PC-3 (cell line): ENCODE measurements at regions not wholly inside any gene's neighbourhood (a gene's known extent, or its start where the extent isn't known, plus 50 kb on each side); places are given as distances from the start of the nearest gene placed in this dataset.

Source experiments
- ATAC-seq: fragments of 200-7000 bp; cut with Tn5 transposase; 2 replicates; pipeline ENCODE4 v1.9.1; 2020; ENCODE audit warnings: mild to moderate bottlenecking, moderate library complexity
- BruUV-seq: library from RNA; stranded (reverse); fragments of 400-500 nt; replicated peaks from 2 replicates; lab custom pipeline; 2021; lab: Mats Ljungman, UMichigan
- CTCF ChIA-PET: fragments of 300-600 bp; sonication (Branson Sonifier 250); formaldehyde crosslinking; loops from one replicate; lab custom pipeline; 2022; ENCODE audit warnings: antibody characterized with exemption; lab: Charles Lee
- POLR2A ChIA-PET: fragments of 300-600 bp; sonication (Branson Sonifier 250); formaldehyde crosslinking; loops from one replicate; lab custom pipeline; 2022; ENCODE audit warnings: antibody characterized with exemption; ENCODE audit not compliant: unreplicated experiment; lab: Charles Lee
- DNase-seq: peaks from one replicate; pipeline ENCODE4 v3.0.0-alpha.2; 2015
- H2AFZ ChIP-seq: fragments of 300-600 bp; sonication (generic); 2 replicates; pipeline ENCODE4 v1.6.0; 2016; ENCODE audit warnings: antibody characterized with exemption, low read length
- H3F3A ChIP-seq: fragments of 300-600 bp; sonication (generic); one replicate; pipeline ENCODE4 v1.6.0; 2017; ENCODE audit warnings: antibody characterized with exemption, low read length, control low read depth, mild to moderate bottlenecking; ENCODE audit not compliant: unreplicated experiment
- H3K27ac ChIP-seq: fragments of 300-600 bp; sonication (generic); 2 replicates; pipeline ENCODE4 v1.5.1; 2016; ENCODE audit warnings: mild to moderate bottlenecking, low read length
- H3K27me3 ChIP-seq: fragments of 300-600 bp; sonication (generic); 2 replicates; pipeline ENCODE4 v1.6.1; 2016; ENCODE audit warnings: low read length, mixed read lengths
- H3K36me3 ChIP-seq: fragments of 300-600 bp; sonication (generic); 2 replicates; pipeline ENCODE4 v1.6.1; 2016; ENCODE audit warnings: low read depth, mixed run types, low read length, mixed read lengths
- H3K4me1 ChIP-seq: fragments of 300-600 bp; sonication (generic); 2 replicates; pipeline ENCODE4 v1.5.1; 2016; ENCODE audit warnings: low read length; ENCODE audit not compliant: insufficient read depth
- H3K4me2 ChIP-seq: fragments of 300-600 bp; sonication (generic); 2 replicates; pipeline ENCODE4 v1.6.0; 2016; ENCODE audit warnings: low read length
- H3K4me3 ChIP-seq: fragments of 300-600 bp; sonication (generic); 2 replicates; pipeline ENCODE4 v1.5.1; 2016; ENCODE audit warnings: mild to moderate bottlenecking, low read length, mixed read lengths
- H3K79me2 ChIP-seq: fragments of 300-600 bp; sonication (generic); 2 replicates; pipeline ENCODE4 v1.6.1; 2017; ENCODE audit warnings: low read length, mixed read lengths
- H3K9ac ChIP-seq: fragments of 300-600 bp; sonication (generic); 2 replicates; pipeline ENCODE4 v1.6.0; 2016; ENCODE audit warnings: mild to moderate bottlenecking, low read length
- H3K9me2 ChIP-seq: fragments of 300-600 bp; sonication (generic); replicated peaks from 2 replicates; pipeline ENCODE4 v1.6.1; 2016; ENCODE audit warnings: mixed run types, low read length, mixed read lengths
- H3K9me3 ChIP-seq: fragments of 300-600 bp; sonication (generic); 2 replicates; pipeline ENCODE4 v1.6.1; 2016; ENCODE audit warnings: low read length, mixed read lengths
- H4K20me1 ChIP-seq: fragments of 300-600 bp; sonication (generic); 2 replicates; pipeline ENCODE4 v1.6.1; 2016; ENCODE audit warnings: low read length, mixed read lengths
- CTCF ChIP-seq: fragments of 300-600 bp; sonication (generic); conservative IDR thresholded peaks from 2 replicates; pipeline ENCODE4 v1.5.1; 2017; ENCODE audit warnings: antibody characterized with exemption, low read depth, mild to moderate bottlenecking, low read length
- EZH2 ChIP-seq: fragments of 300-600 bp; sonication (generic); IDR thresholded peaks from one replicate; pipeline ENCODE4 v1.6.1; 2017; ENCODE audit warnings: antibody characterized with exemption, mild to moderate bottlenecking, low read length; ENCODE audit not compliant: unreplicated experiment
- EZH2phosphoT487 ChIP-seq: fragments of 300-600 bp; sonication (generic); IDR thresholded peaks from 2 replicates; pipeline ENCODE4 v1.6.1; 2018; ENCODE audit warnings: mild to moderate bottlenecking, antibody characterized with exemption, low read length, borderline replicate concordance
- intact Hi-C: fragments of 100-400 bp; cut with micrococcal nuclease; formaldehyde crosslinking; loops from 2 replicates; pipeline ENCODE4 v1.9.0; 2023

- ChIA-PET POLR2A (no interaction called here), CTCF (no interaction called here)
- H3K27me3 ChIP-seq, result no peaks in the 10 kb centered on the region
- intact Hi-C loops, result no loop called here
- H3K4me1 ChIP-seq, result 0 out of 2 replicates have a peak, but pooled peaks cover 6% of the 10 kb centered on the region
- no peak overlapping the region for H3K4me3 ChIP-seq
- TF ChIP-seq EZH2, result no peak
- no peak for TF ChIP-seq CTCF
- TF ChIP-seq EZH2phosphoT487, result no peak
- no peaks in the 10 kb centered on the region for H3K36me3 ChIP-seq
- H3K4me2 ChIP-seq, result no peak overlapping the region
- ATAC-seq, result no peak
- no peak overlapping the region for H3K27ac ChIP-seq
- no peak overlapping the region for H3K9ac ChIP-seq
- H3F3A ChIP-seq, result no peaks in the 10 kb centered on the region
- H3K79me2 ChIP-seq, result no peaks in the 10 kb centered on the region
- no peak for DNase-seq
- 0 out of 2 replicates have a peak, but pooled peaks cover 1% of the 10 kb centered on the region for H3K9me2 ChIP-seq
- H4K20me1 ChIP-seq, result no peaks in the 10 kb centered on the region
- H2AFZ ChIP-seq, result no peak overlapping the region
- no TSS peak for BruUV-seq
- no peaks in the 10 kb centered on the region for H3K9me3 ChIP-seq
Measured at GRCh38 chr12:90832427-90832826, 122.5 kb downstream of the CCER1 start.

- Histone ChIP-seq H3K9me2 (0 out of 2 replicates have a peak, but pooled peaks cover 4% of the 10 kb centered on the region), H4K20me1 (no peaks in the 10 kb centered on the region), H3K4me2 (no peak overlapping the region), H3K79me2 (no peaks in the 10 kb centered on the region), H2AFZ (no peak overlapping the region), H3K36me3 (no peaks in the 10 kb centered on the region), H3F3A (no peaks in the 10 kb centered on the region), H3K4me1 (0 out of 2 replicates have a peak, but pooled peaks cover 6% of the 10 kb centered on the region), H3K4me3 (no peak overlapping the region), H3K9me3 (no peaks in the 10 kb centered on the region), H3K9ac (no peak overlapping the region), H3K27ac (no peak overlapping the region), H3K27me3 (no peaks in the 10 kb centered on the region)
- no TSS peak for BruUV-seq
- ChIA-PET CTCF (no interaction called here), POLR2A (no interaction called here)
- no peak for DNase-seq
- intact Hi-C loops, result no loop called here
- no peak for TF ChIP-seq EZH2phosphoT487
- no peak for TF ChIP-seq EZH2
- no peak for TF ChIP-seq CTCF
- ATAC-seq, result no peak
Measured at GRCh38 chr12:90831712-90832111, 123.3 kb downstream of the CCER1 start.

GRCh38 chr12:90829044-90829443 is 125.9 kb downstream of the CCER1 start:
- POLR2A ChIA-PET, result interaction anchor here (0.7 kb wide), 1 partner anchor 31 kb away, joined by 6 read pairs; no protein-coding TSS in a partner anchor
- Histone ChIP-seq H3K9me3 (no peaks in the 10 kb centered on the region), H3K4me3 (no peak overlapping the region), H3K9ac (no peak overlapping the region), H3K36me3 (no peaks in the 10 kb centered on the region), H3K27me3 (no peaks in the 10 kb centered on the region), H3K4me1 (0 out of 2 replicates have a peak, but pooled peaks cover 6% of the 10 kb centered on the region), H2AFZ (no peak overlapping the region), H3K9me2 (0 out of 2 replicates have a peak, but pooled peaks cover 4% of the 10 kb centered on the region), H3K4me2 (no peak overlapping the region), H3K79me2 (no peaks in the 10 kb centered on the region), H3F3A (no peaks in the 10 kb centered on the region), H3K27ac (no peak overlapping the region), H4K20me1 (no peaks in the 10 kb centered on the region)
- BruUV-seq, result no TSS peak
- DNase-seq, result no peak
- no peak; the same call in 1 of the 2 replicates for ATAC-seq
- CTCF ChIA-PET, result interaction anchor here (1.2 kb wide), 1 partner anchor 25 kb away, joined by 4 read pairs; no protein-coding TSS in a partner anchor
- TF ChIP-seq CTCF (no peak), EZH2 (no peak), EZH2phosphoT487 (no peak)
- intact Hi-C loops, result no loop called here
